Stomach (tissue), 8 donors: ENCODE measurements at regions not wholly inside any gene's neighbourhood (a gene's known extent, or its start where the extent isn't known, plus 50 kb on each side); places are given as distances from the start of the nearest gene placed in this dataset.

Source experiments
- DNase-seq, 2 donors: peaks; one replicate each; pipeline versions ENCODE4 v3.0.0 to v3.0.0-alpha.2; 2013 to 2019
- H3K27ac ChIP-seq, 5 donors: fragments of 200-600 bp in 4 of 5; sonication (generic) in 4 of 5; one replicate each; pipeline ENCODE4 v1.5.1; 2013 to 2019; ENCODE audit warnings: mild to moderate bottlenecking in 1 of 5, moderate library complexity in 1 of 5
- H3K27me3 ChIP-seq, 3 donors: fragments of 200-600 bp; sonication (generic); one replicate each; pipeline ENCODE4 v1.5.1; 2017 to 2019; ENCODE audit warnings: mixed run types in 1 of 3
- H3K36me3 ChIP-seq, 4 donors: fragments of 200-600 bp; sonication (generic); 1 replicate in 3 of 4; 2 replicates in 1 of 4; pipeline ENCODE4 v1.5.1; 2016 to 2019
- H3K4me1 ChIP-seq, 4 donors: fragments of 200-600 bp; sonication (generic); one replicate each; pipeline ENCODE4 v1.5.1; 2016 to 2019
- H3K4me3 ChIP-seq, 4 donors: fragments of 200-600 bp; sonication (generic) in 3 of 4; one replicate each; pipeline ENCODE4 v1.5.1; 2016 to 2019; ENCODE audit warnings: mild to moderate bottlenecking in 1 of 4
- H3K9me3 ChIP-seq, 4 donors: fragments of 200-600 bp; sonication (generic); one replicate each; pipeline ENCODE4 v1.5.1; 2016 to 2019
- EP300 ChIP-seq: sonication (generic); formaldehyde crosslinking; IDR thresholded peaks from one replicate; pipeline ENCODE4 v1.6.1; 2017; ENCODE audit warnings: antibody characterized with exemption
- POLR2A ChIP-seq, 4 donors: fragments of 450-650 bp; IDR thresholded peaks; one replicate each; pipeline ENCODE4 v1.6.1; 2016; ENCODE audit warnings: antibody characterized with exemption in 4 of 4, control low read depth in 2 of 4, mild to moderate bottlenecking in 1 of 4, moderate library complexity in 1 of 4
- POLR2AphosphoS5 ChIP-seq, 3 donors: sonication (generic); formaldehyde crosslinking; IDR thresholded peaks; one replicate each; pipeline ENCODE4 v1.6.1; 2016; ENCODE audit warnings: antibody characterized with exemption in 3 of 3
- WGBS, 5 donors: extraction: QIAGEN DNeasy Blood & Tissue Kit in 3 of 5; methylation state at CpG; one replicate each; pipeline versions ENCODE4 v1.1.5 to v1.1.7; 2013 to 2018; 5-methylcytosine and 5-hydroxymethylcytosine counted together
- intact Hi-C: fragments of 100-400 bp; cut with DNase I; formaldehyde crosslinking; loops from one replicate; pipeline ENCODE4 v1.15.1; 2023; ENCODE audit warnings: low total_unique reads
- TF ChIP-seq, protein P1 (sequence below), 7 experiments: fragments of 450-650 bp in 4 of 7; fragments of 200-600 bp in 3 of 7; sonication (generic) in 3 of 7; IDR thresholded peaks; one replicate each; pipeline ENCODE4 v1.5.1; 2016 to 2019; ENCODE audit warnings: antibody characterized with exemption in 7 of 7, control low read depth in 2 of 7, mild to moderate bottlenecking in 1 of 7
- donor health status: healthy with polysubstance abuse.
- donor health status: Bipolar disorder and iron deficiency.
- donor health status: healthy.

DNA sequence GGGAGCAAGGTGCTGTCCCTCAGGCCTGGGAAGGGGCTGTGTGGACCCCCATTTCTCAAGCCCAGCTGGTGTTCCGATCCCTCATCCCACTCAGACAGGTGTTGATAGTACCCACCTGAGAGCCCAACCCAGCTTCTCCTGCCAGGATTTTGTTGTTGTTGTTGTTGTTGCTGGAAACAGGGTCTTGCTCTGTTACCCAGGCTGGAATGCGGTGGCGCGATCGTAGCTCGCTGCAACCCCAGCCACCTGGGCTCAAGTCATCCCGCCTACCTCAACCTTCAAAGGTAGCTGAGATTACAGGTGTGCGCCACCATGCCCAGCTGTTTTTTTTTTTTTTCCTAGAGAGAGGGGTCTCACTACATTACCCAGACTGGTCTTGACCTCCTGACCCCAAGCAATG lies 209.9 kb downstream of the PHETA1 start:
- Histone ChIP-seq H3K27me3 (peaks cover 0 to 28% (median 4%) of the 10 kb centered on the region in 3 donors), H3K9me3 (no peaks in the 10 kb centered on the region), H3K36me3 (no peaks in the 10 kb centered on the region), H3K4me1 (no peaks in the 10 kb centered on the region), H3K4me3 (no peak overlapping the region), H3K27ac (no peak overlapping the region)
- WGBS, 5 donors, result 88 to 95% (median 92%) methylated on average over 8 of the region's 8 CpGs
- DNase-seq, result no peak
- intact Hi-C loops, result no loop called here
- no peak for TF ChIP-seq EP300
- TF ChIP-seq POLR2AphosphoS5 (IDR thresholded peaks at IDR 0.05), result no peak
- TF ChIP-seq, protein P1, sequence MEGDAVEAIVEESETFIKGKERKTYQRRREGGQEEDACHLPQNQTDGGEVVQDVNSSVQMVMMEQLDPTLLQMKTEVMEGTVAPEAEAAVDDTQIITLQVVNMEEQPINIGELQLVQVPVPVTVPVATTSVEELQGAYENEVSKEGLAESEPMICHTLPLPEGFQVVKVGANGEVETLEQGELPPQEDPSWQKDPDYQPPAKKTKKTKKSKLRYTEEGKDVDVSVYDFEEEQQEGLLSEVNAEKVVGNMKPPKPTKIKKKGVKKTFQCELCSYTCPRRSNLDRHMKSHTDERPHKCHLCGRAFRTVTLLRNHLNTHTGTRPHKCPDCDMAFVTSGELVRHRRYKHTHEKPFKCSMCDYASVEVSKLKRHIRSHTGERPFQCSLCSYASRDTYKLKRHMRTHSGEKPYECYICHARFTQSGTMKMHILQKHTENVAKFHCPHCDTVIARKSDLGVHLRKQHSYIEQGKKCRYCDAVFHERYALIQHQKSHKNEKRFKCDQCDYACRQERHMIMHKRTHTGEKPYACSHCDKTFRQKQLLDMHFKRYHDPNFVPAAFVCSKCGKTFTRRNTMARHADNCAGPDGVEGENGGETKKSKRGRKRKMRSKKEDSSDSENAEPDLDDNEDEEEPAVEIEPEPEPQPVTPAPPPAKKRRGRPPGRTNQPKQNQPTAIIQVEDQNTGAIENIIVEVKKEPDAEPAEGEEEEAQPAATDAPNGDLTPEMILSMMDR (IDR thresholded peaks at IDR 0.05), result no peak

DNA sequence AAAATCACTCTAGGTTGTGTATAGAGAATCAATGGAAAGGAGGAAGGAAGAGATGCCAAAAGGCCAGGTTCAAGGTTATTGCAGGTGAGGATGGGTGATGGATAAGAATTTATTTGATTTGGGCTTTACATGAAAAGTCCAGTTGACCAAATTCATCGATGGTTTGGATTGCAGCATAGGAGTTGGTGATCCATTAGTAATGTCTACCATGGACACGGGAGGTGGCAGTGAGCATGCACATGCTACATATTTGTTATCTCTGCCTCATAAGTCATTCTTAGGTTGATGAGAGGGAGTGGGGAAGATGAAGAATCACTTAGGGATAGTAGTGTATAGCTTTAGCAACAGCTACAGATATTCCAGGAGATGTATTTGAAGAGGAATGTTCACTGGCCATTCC lies 211.4 kb downstream of the PHETA1 start:
- Histone ChIP-seq H3K27me3 (peaks cover 0 to 41% (median 4%) of the 10 kb centered on the region in 3 donors), H3K4me1 (no peaks in the 10 kb centered on the region), H3K27ac (no peak overlapping the region), H3K9me3 (no peaks in the 10 kb centered on the region), H3K36me3 (no peaks in the 10 kb centered on the region), H3K4me3 (no peak overlapping the region)
- TF ChIP-seq POLR2A (IDR thresholded peaks at IDR 0.05) (no peak), POLR2AphosphoS5 (IDR thresholded peaks at IDR 0.05) (no peak), EP300 (no peak)
- TF ChIP-seq, protein P1 (IDR thresholded peaks at IDR 0.05), result no peak
- DNase-seq, result no peak
- intact Hi-C loops, result no loop called here
- 86 to 96% (median 89%) methylated on average over 2 of the region's 2 CpGs for WGBS, 5 donors

DNA sequence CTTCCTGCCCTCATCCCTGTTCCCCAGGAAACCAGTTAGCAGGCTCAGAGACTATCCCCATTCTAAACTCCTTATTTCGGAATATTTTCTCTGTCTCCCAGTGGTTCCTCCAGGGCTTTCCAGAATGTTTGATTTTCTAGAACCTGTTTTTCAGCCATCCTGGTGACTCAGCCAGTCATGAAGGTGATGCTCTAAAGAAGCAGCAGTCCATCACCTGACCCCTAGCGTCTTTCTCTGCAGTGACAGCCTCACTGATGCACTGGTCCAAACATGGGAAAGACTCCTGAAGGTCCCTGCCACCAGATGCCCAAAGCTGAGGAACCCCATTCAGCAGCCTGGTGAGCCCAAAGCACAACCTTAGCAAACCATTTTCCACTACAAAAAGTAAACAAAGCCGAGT lies 212.6 kb downstream of the PHETA1 start:
- H3K4me3 ChIP-seq, result no peak overlapping the region
- intact Hi-C loops, result no loop called here
- H3K27me3 ChIP-seq, result peaks cover 0 to 43% (median 4%) of the 10 kb centered on the region in 3 donors
- WGBS, 5 donors, result 77 to 93% (median 80%) methylated on average over 3 of the region's 3 CpGs
- no peaks in the 10 kb centered on the region for H3K4me1 ChIP-seq
- DNase-seq, result no peak
- no peaks in the 10 kb centered on the region for H3K36me3 ChIP-seq
- no peak for TF ChIP-seq POLR2AphosphoS5 (IDR thresholded peaks at IDR 0.05)
- TF ChIP-seq, protein P1 (IDR thresholded peaks at IDR 0.05), result no peak
- TF ChIP-seq POLR2A (IDR thresholded peaks at IDR 0.05), result no peak
- no peak for TF ChIP-seq EP300
- no peaks in the 10 kb centered on the region for H3K9me3 ChIP-seq
- no peak overlapping the region for H3K27ac ChIP-seq

DNA sequence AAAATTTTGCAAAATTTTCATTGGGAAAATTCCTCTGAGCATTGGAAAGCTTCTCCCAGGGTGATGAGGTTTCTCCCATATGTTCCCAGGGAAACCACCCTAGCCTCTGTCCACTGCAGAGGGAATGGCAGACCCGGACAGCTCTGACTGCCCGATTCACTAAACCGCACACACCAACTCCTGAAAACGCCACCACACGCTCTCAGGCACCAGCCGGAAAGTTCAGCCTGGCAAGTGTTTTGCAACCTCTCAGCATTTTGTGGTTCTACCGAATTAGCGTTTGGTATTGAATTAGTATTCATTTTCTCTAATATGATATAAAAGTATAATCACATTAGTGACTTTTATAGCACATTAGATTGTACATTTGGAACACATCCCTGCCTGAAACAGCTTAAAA lies 213.4 kb downstream of the PHETA1 start:
- Histone ChIP-seq H3K36me3 (no peaks in the 10 kb centered on the region), H3K4me3 (no peak overlapping the region), H3K27ac (no peak overlapping the region), H3K9me3 (no peaks in the 10 kb centered on the region), H3K27me3 (peaks cover 0 to 43% (median 4%) of the 10 kb centered on the region in 3 donors), H3K4me1 (peaks cover 0 to 7% (median 3%) of the 10 kb centered on the region in 4 donors)
- intact Hi-C loops, result no loop called here
- no peak for TF ChIP-seq POLR2AphosphoS5 (IDR thresholded peaks at IDR 0.05)
- TF ChIP-seq POLR2A (IDR thresholded peaks at IDR 0.05), result no peak
- no peak for TF ChIP-seq EP300
- TF ChIP-seq, protein P1 (IDR thresholded peaks at IDR 0.05), result no peak
- DNase-seq, result no peak
- 75 to 89% (median 89%) methylated on average over 8 of the region's 8 CpGs for WGBS, 5 donors
